Peyer's patch (tissue), 4 donors: ENCODE measurements at regions not wholly inside any gene's neighbourhood (a gene's known extent, or its start where the extent isn't known, plus 50 kb on each side); places are given as distances from the start of the nearest gene placed in this dataset.

Experiments used
- DNase-seq, 3 donors: peaks; one replicate each; pipeline ENCODE4 v3.0.0-alpha.2; 2017 to 2019
- H3K27ac ChIP-seq, 4 donors: fragments of 200-600 bp; sonication (generic); one replicate each; pipeline ENCODE4 v1.5.1; 2016 to 2019
- H3K27me3 ChIP-seq, 2 donors: fragments of 200-600 bp; sonication (generic); one replicate each; pipeline ENCODE4 v1.5.1; 2019
- H3K36me3 ChIP-seq, 3 donors: fragments of 200-600 bp; sonication (generic); one replicate each; pipeline ENCODE4 v1.5.1; 2016 to 2019
- H3K4me1 ChIP-seq, 4 donors: fragments of 200-600 bp; sonication (generic); one replicate each; pipeline ENCODE4 v1.5.1; 2016 to 2019
- H3K4me3 ChIP-seq, 4 donors: fragments of 200-600 bp; sonication (generic); 1 replicate in 3 of 4; 2 replicates in 1 of 4; pipeline ENCODE4 v1.5.1; 2016 to 2019; ENCODE audit warnings: mild to moderate bottlenecking in 1 of 4
- H3K9me3 ChIP-seq, 4 donors: fragments of 200-600 bp; sonication (generic); one replicate each; pipeline ENCODE4 v1.5.1; 2016 to 2019; ENCODE audit warnings: mild to moderate bottlenecking in 1 of 4
- CTCF ChIP-seq, 6 experiments: fragments of 450-650 bp in 4 of 6; fragments of 200-600 bp in 2 of 6; sonication (generic) in 1 of 6; IDR thresholded peaks; one replicate each; pipeline ENCODE4 v1.5.1; 2017 to 2019; ENCODE audit warnings: antibody characterized with exemption in 6 of 6, mild to moderate bottlenecking in 3 of 6, moderate library complexity in 1 of 6
- POLR2A ChIP-seq, 2 donors: fragments of 450-650 bp; IDR thresholded peaks; one replicate each; pipeline ENCODE4 v1.5.1; 2017; ENCODE audit warnings: antibody characterized with exemption in 2 of 2, mild to moderate bottlenecking in 2 of 2, moderate library complexity in 2 of 2

- Histone ChIP-seq H3K4me3 (no peak overlapping the region), H3K27me3 (no peaks in the 10 kb centered on the region), H3K36me3 (no peaks in the 10 kb centered on the region), H3K27ac (no peak overlapping the region), H3K9me3 (no peaks in the 10 kb centered on the region), H3K4me1 (no peaks in the 10 kb centered on the region)
- DNase-seq, result no peak
- no peak for TF ChIP-seq POLR2A (IDR thresholded peaks at IDR 0.05)
- TF ChIP-seq CTCF (IDR thresholded peaks at IDR 0.05), result no peak
These were observed 402.4 kb downstream of the DLEU7 start for GRCh38 chr13:50441130-50441529.

GRCh38 chr13:50444726-50445125 lies 398.8 kb downstream of the DLEU7 start:
- Histone ChIP-seq H3K4me3 (no peak overlapping the region), H3K4me1 (no peaks in the 10 kb centered on the region), H3K27me3 (no peaks in the 10 kb centered on the region), H3K9me3 (no peaks in the 10 kb centered on the region), H3K36me3 (no peaks in the 10 kb centered on the region), H3K27ac (no peak overlapping the region)
- TF ChIP-seq CTCF (IDR thresholded peaks at IDR 0.05) (no peak), POLR2A (IDR thresholded peaks at IDR 0.05) (no peak)
- DNase-seq, result no peak

- H3K27me3 ChIP-seq, result no peaks in the 10 kb centered on the region
- no peaks in the 10 kb centered on the region for H3K4me1 ChIP-seq
- no peak overlapping the region for H3K4me3 ChIP-seq
- H3K9me3 ChIP-seq, result no peaks in the 10 kb centered on the region
- no peaks in the 10 kb centered on the region for H3K36me3 ChIP-seq
- TF ChIP-seq CTCF (IDR thresholded peaks at IDR 0.05), result no peak
- no peak for TF ChIP-seq POLR2A (IDR thresholded peaks at IDR 0.05)
- no peak overlapping the region for H3K27ac ChIP-seq
- no peak for DNase-seq
These were observed 396.9 kb downstream of the DLEU7 start for GRCh38 chr13:50446611-50447010.

- Histone ChIP-seq H3K27ac (no peak overlapping the region), H3K36me3 (no peaks in the 10 kb centered on the region), H3K27me3 (no peaks in the 10 kb centered on the region), H3K4me3 (no peak overlapping the region), H3K4me1 (no peaks in the 10 kb centered on the region), H3K9me3 (no peaks in the 10 kb centered on the region)
- TF ChIP-seq POLR2A (IDR thresholded peaks at IDR 0.05), result no peak
- TF ChIP-seq CTCF (IDR thresholded peaks at IDR 0.05), result no peak
- no peak for DNase-seq
These were observed 394.9 kb downstream of the DLEU7 start for GRCh38 chr13:50448535-50448998.

- no peak for DNase-seq
- TF ChIP-seq POLR2A (IDR thresholded peaks at IDR 0.05) (no peak), CTCF (IDR thresholded peaks at IDR 0.05) (no peak)
- no peak overlapping the region for H3K4me3 ChIP-seq
- H3K4me1 ChIP-seq, result no peaks in the 10 kb centered on the region
- no peak overlapping the region for H3K27ac ChIP-seq
- H3K36me3 ChIP-seq, result no peaks in the 10 kb centered on the region
- no peaks in the 10 kb centered on the region for H3K9me3 ChIP-seq
- no peaks in the 10 kb centered on the region for H3K27me3 ChIP-seq
These were observed 394.0 kb downstream of the DLEU7 start for GRCh38 chr13:50449465-50449864.

- no peaks in the 10 kb centered on the region for H3K9me3 ChIP-seq
- TF ChIP-seq CTCF (IDR thresholded peaks at IDR 0.05), result no peak
- no peak for TF ChIP-seq POLR2A (IDR thresholded peaks at IDR 0.05)
- no peak overlapping the region for H3K27ac ChIP-seq
- H3K4me3 ChIP-seq, result no peak overlapping the region
- H3K36me3 ChIP-seq, result no peaks in the 10 kb centered on the region
- DNase-seq, result no peak
- H3K4me1 ChIP-seq, result no peaks in the 10 kb centered on the region
- no peaks in the 10 kb centered on the region for H3K27me3 ChIP-seq
These were observed 393.2 kb downstream of the DLEU7 start for GRCh38 chr13:50450279-50450678.
